Fibroblast of lung (primary cell): ENCODE measurements at regions not wholly inside any gene's neighbourhood (a gene's known extent, or its start where the extent isn't known, plus 50 kb on each side); places are given as distances from the start of the nearest gene placed in this dataset.

ENCODE experiments used
- DNase-seq, 2 donors: peaks; one replicate each; pipeline versions ENCODE4 v3.0.0 to v3.0.0-alpha.2; 2010; ENCODE audit warnings: low read depth in 2 of 2
- H2AFZ ChIP-seq: 2 replicates; pipeline ENCODE4 v1.5.1; 2012; ENCODE audit warnings: low read length, control low read depth, inconsistent platforms
- H3K27ac ChIP-seq: 2 replicates; pipeline ENCODE4 v1.5.1; 2011; ENCODE audit warnings: low read length, control low read depth; ENCODE audit not compliant: insufficient read depth
- H3K27me3 ChIP-seq: 2 replicates; pipeline ENCODE4 v1.5.1; 2011; ENCODE audit warnings: mild to moderate bottlenecking, low read length; ENCODE audit not compliant: control insufficient read depth, insufficient read depth
- H3K36me3 ChIP-seq: 2 replicates; pipeline ENCODE4 v1.5.1; 2011; ENCODE audit warnings: low read length; ENCODE audit not compliant: control insufficient read depth, insufficient read depth
- H3K4me1 ChIP-seq: 2 replicates; pipeline ENCODE4 v1.5.1; 2011; ENCODE audit warnings: low read length; ENCODE audit not compliant: control insufficient read depth, insufficient read depth; ENCODE audit errors: extremely low read depth
- H3K4me2 ChIP-seq: 2 replicates; pipeline ENCODE4 v1.5.1; 2011; ENCODE audit warnings: low read length, control low read depth; ENCODE audit not compliant: insufficient read depth; ENCODE audit errors: extremely low read depth
- H3K4me3 ChIP-seq, 4 experiments: fragments of 200-600 bp in 1 of 4; sonication (generic) in 1 of 4; replicated peaks in 1 of 4; 2 replicates each; pipeline ENCODE4 v1.5.1; 2011 to 2016; ENCODE audit warnings: low read length in 4 of 4, low read depth in 3 of 4, mild to moderate bottlenecking in 3 of 4, control low read depth in 2 of 4, inconsistent platforms in 1 of 4, mixed read lengths in 1 of 4; ENCODE audit not compliant: insufficient read depth in 1 of 4; ENCODE audit errors: control extremely low read depth in 1 of 4
- H3K79me2 ChIP-seq: 2 replicates; pipeline ENCODE4 v1.5.1; 2012; ENCODE audit warnings: mild to moderate bottlenecking, low read length, inconsistent platforms; ENCODE audit not compliant: control insufficient read depth, insufficient read depth
- H3K9ac ChIP-seq: 2 replicates; pipeline ENCODE4 v1.5.1; 2011; ENCODE audit warnings: mild to moderate bottlenecking, low read length, control low read depth; ENCODE audit not compliant: insufficient read depth
- H3K9me3 ChIP-seq: 2 replicates; pipeline ENCODE4 v1.5.1; 2012; ENCODE audit warnings: low read depth, low read length; ENCODE audit not compliant: control insufficient read depth, insufficient read depth
- H4K20me1 ChIP-seq: 2 replicates; pipeline ENCODE4 v1.5.1; 2011; ENCODE audit warnings: low read length; ENCODE audit not compliant: control insufficient read depth, insufficient read depth; ENCODE audit errors: extremely low read depth
- CTCF ChIP-seq, 2 donors: IDR thresholded peaks in 1 of 2; conservative IDR thresholded peaks in 1 of 2; 1 replicate in 1 of 2; 2 replicates in 1 of 2; pipeline ENCODE4 v1.5.1; 2011 to 2012; ENCODE audit warnings: low read length in 2 of 2, control low read depth in 1 of 2, inconsistent platforms in 1 of 2, low read depth in 1 of 2, mild to moderate bottlenecking in 1 of 2
- EZH2 ChIP-seq: IDR thresholded peaks from 2 replicates; pipeline ENCODE4 v1.5.1; 2012; ENCODE audit warnings: low read length, control low read depth, mild to moderate bottlenecking; ENCODE audit errors: missing control alignments

GRCh38 chr2:34827398-34827797 is 1228.3 kb upstream of the FAM98A start:
- no peak overlapping the region for H3K4me2 ChIP-seq
- H3K4me3 ChIP-seq, result no peak overlapping the region
- H3K79me2 ChIP-seq, result no peaks in the 10 kb centered on the region
- no peaks in the 10 kb centered on the region for H3K27me3 ChIP-seq
- no peaks in the 10 kb centered on the region for H4K20me1 ChIP-seq
- no peak for DNase-seq
- H3K9ac ChIP-seq, result no peak overlapping the region
- no peaks in the 10 kb centered on the region for H3K4me1 ChIP-seq
- no peak overlapping the region for H3K27ac ChIP-seq
- TF ChIP-seq EZH2 (no peak), CTCF (conservative IDR thresholded peaks at IDR 0.05 in 1 of 2, IDR thresholded peaks at IDR 0.05 in 1 of 2; ENCODE audit: low read depth in 1 of 2, low read length in 2 of 2) (no peak)
- no peaks in the 10 kb centered on the region for H3K36me3 ChIP-seq
- H2AFZ ChIP-seq, result no peak overlapping the region
- H3K9me3 ChIP-seq, result no peaks in the 10 kb centered on the region

- no peaks in the 10 kb centered on the region for H3K9me3 ChIP-seq
- H3K4me2 ChIP-seq, result no peak overlapping the region
- no peaks in the 10 kb centered on the region for H3K79me2 ChIP-seq
- H2AFZ ChIP-seq, result no peak overlapping the region
- no peak overlapping the region for H3K9ac ChIP-seq
- H3K27me3 ChIP-seq, result no peaks in the 10 kb centered on the region
- H4K20me1 ChIP-seq, result no peaks in the 10 kb centered on the region
- DNase-seq, result no peak
- H3K27ac ChIP-seq, result no peak overlapping the region
- TF ChIP-seq EZH2, result no peak
- no peak for TF ChIP-seq CTCF (conservative IDR thresholded peaks at IDR 0.05 in 1 of 2, IDR thresholded peaks at IDR 0.05 in 1 of 2; ENCODE audit: low read depth in 1 of 2, low read length in 2 of 2)
- no peaks in the 10 kb centered on the region for H3K36me3 ChIP-seq
- no peaks in the 10 kb centered on the region for H3K4me1 ChIP-seq
- no peak overlapping the region for H3K4me3 ChIP-seq
Measured at GRCh38 chr2:34825686-34826085, 1226.6 kb upstream of the FAM98A start.

DNA sequence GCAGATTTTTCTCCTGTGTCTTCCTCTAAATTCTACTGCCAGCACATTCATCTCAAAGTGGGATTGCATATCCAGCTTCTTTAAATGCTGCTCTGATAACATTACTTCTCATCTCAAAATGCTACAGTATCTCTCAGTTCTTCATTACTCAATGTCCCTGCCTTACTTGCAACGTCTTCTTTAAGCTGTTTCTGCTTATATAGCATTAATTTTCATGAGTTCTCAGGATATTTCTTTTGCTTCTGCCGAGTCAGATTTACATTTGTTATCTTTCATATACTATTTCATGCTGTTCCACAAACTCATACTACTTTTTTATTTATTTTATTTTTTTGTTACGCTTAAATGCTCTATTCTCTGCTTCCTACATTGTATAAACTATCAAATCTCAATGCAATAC is 1223.5 kb upstream of the FAM98A start:
- H3K4me3 ChIP-seq, result no peak overlapping the region
- no peak for DNase-seq
- no peak overlapping the region for H3K9ac ChIP-seq
- H3K9me3 ChIP-seq, result no peaks in the 10 kb centered on the region
- H3K4me1 ChIP-seq, result no peaks in the 10 kb centered on the region
- no peak overlapping the region for H3K4me2 ChIP-seq
- no peak overlapping the region for H3K27ac ChIP-seq
- TF ChIP-seq EZH2, result no peak
- TF ChIP-seq CTCF (conservative IDR thresholded peaks at IDR 0.05 in 1 of 2, IDR thresholded peaks at IDR 0.05 in 1 of 2; ENCODE audit: low read depth in 1 of 2, low read length in 2 of 2), result no peak
- no peaks in the 10 kb centered on the region for H3K27me3 ChIP-seq
- H3K36me3 ChIP-seq, result no peaks in the 10 kb centered on the region
- H3K79me2 ChIP-seq, result no peaks in the 10 kb centered on the region
- no peaks in the 10 kb centered on the region for H4K20me1 ChIP-seq
- H2AFZ ChIP-seq, result no peak overlapping the region
